Lower leg skin (tissue), 4 donors: ENCODE measurements at regions not wholly inside any gene's neighbourhood (a gene's known extent, or its start where the extent isn't known, plus 50 kb on each side); places are given as distances from the start of the nearest gene placed in this dataset.

Experiments used
- DNase-seq, 2 donors: peaks; one replicate each; pipeline ENCODE4 v3.0.0-alpha.2; 2019; ENCODE audit warnings: low spot score in 2 of 2
- H3K4me3 ChIP-seq: fragments of 200-600 bp; sonication (generic); 2 replicates; pipeline ENCODE4 v1.5.1; 2017; ENCODE audit warnings: mild to moderate bottlenecking, low read depth; ENCODE audit not compliant: poor library complexity, severe bottlenecking
- POLR2A ChIP-seq, 2 donors: fragments of 450-650 bp; IDR thresholded peaks; one replicate each; pipeline ENCODE4 v1.6.1; 2016 to 2017; ENCODE audit warnings: antibody characterized with exemption in 2 of 2, mild to moderate bottlenecking in 1 of 2, moderate library complexity in 1 of 2
- WGBS, 2 donors: methylation state at CpG; one replicate each; pipeline ENCODE4 v1.1.5; 2018; 5-methylcytosine and 5-hydroxymethylcytosine counted together
- intact Hi-C: fragments of 100-400 bp; cut with DNase I; formaldehyde crosslinking; loops from one replicate; pipeline ENCODE4 v1.15.0; 2023; ENCODE audit warnings: low total_unique reads
- TF ChIP-seq, protein P1 (sequence below), 3 donors: fragments of 450-650 bp; IDR thresholded peaks; one replicate each; pipeline ENCODE4 v1.5.1; 2016; ENCODE audit warnings: antibody characterized with exemption in 3 of 3, mild to moderate bottlenecking in 3 of 3, moderate library complexity in 2 of 3

DNA sequence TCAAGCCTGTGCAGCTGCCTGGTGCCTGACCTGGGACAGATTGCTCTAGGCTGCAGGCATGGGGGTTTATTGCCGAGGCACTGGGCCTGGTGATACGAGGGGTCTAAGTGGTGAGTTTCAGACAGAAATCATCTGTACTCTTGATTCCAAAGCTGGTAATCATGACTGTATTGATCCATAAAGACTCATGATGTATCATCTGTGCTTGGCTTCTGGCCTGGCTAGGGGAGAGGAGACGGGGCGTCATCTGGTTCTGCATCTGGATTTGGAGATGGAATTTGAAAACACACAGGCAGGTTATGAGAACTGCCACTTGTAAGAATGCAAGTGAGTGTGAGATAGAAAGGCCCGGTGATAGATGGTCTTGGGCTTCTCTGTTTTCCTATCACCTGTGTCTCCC lies 337.4 kb upstream of the C2CD4B start:
- 97 to 98% methylated on average over 5 of the region's 5 CpGs for WGBS, 2 donors
- no peak for TF ChIP-seq POLR2A (IDR thresholded peaks at IDR 0.05)
- TF ChIP-seq, protein P1, sequence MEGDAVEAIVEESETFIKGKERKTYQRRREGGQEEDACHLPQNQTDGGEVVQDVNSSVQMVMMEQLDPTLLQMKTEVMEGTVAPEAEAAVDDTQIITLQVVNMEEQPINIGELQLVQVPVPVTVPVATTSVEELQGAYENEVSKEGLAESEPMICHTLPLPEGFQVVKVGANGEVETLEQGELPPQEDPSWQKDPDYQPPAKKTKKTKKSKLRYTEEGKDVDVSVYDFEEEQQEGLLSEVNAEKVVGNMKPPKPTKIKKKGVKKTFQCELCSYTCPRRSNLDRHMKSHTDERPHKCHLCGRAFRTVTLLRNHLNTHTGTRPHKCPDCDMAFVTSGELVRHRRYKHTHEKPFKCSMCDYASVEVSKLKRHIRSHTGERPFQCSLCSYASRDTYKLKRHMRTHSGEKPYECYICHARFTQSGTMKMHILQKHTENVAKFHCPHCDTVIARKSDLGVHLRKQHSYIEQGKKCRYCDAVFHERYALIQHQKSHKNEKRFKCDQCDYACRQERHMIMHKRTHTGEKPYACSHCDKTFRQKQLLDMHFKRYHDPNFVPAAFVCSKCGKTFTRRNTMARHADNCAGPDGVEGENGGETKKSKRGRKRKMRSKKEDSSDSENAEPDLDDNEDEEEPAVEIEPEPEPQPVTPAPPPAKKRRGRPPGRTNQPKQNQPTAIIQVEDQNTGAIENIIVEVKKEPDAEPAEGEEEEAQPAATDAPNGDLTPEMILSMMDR (IDR thresholded peaks at IDR 0.05): no peak
- intact Hi-C loops: no loop called here
- H3K4me3 ChIP-seq: no peak overlapping the region
- DNase-seq: no peak

DNA sequence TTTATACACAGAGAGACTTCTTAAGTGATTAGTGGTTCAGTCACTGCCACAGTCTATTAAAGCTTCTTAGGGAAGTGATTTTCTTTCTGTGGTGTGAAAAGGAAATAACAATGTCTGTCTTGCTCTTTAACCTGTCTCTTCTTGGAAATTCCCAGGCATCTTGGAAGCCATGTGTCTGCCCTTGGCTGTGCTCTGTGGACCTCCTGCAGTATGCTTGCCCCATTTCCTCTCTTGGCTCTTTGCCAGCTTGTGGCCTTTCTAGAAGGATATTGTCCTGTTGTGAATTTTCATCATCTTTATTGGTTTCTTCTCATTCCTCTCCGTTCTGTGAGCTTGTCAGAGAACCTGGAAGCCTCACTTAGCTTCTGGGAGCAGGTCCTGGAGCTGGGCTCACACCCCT lies 338.4 kb upstream of the C2CD4B start:
- no peak for TF ChIP-seq POLR2A (IDR thresholded peaks at IDR 0.05)
- TF ChIP-seq, protein P1 (IDR thresholded peaks at IDR 0.05): no peak
- H3K4me3 ChIP-seq: no peak overlapping the region
- no peak for DNase-seq
- WGBS, 2 donors: 64 to 67% methylated on average over 1 of the region's 1 CpG
- intact Hi-C loops: no loop called here

DNA sequence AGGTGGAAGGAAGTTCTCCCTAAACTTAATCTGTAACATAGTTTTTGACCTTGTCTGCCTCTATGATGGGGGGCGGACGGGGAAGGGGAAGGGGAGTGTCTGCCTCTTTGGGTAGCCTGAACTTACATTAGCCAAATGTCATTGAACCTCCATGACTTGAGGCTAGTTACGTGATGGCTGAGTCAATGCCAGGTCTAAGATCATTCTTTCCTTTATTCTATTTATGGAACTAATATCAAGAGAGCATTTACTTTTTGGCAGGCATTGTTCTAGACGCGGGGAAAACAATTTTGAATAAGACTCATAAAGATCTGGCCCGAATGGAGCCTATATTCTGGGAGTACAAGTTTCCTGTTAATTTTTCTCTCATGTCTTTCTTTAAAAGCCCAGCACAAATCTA lies 340.7 kb upstream of the C2CD4B start:
- no peak for DNase-seq
- TF ChIP-seq, protein P1 (IDR thresholded peaks at IDR 0.05): no peak
- no peak for TF ChIP-seq POLR2A (IDR thresholded peaks at IDR 0.05)
- WGBS, 2 donors: 33 to 34% methylated on average over 6 of the region's 6 CpGs
- no peak overlapping the region for H3K4me3 ChIP-seq
- intact Hi-C loops: no loop called here

DNA sequence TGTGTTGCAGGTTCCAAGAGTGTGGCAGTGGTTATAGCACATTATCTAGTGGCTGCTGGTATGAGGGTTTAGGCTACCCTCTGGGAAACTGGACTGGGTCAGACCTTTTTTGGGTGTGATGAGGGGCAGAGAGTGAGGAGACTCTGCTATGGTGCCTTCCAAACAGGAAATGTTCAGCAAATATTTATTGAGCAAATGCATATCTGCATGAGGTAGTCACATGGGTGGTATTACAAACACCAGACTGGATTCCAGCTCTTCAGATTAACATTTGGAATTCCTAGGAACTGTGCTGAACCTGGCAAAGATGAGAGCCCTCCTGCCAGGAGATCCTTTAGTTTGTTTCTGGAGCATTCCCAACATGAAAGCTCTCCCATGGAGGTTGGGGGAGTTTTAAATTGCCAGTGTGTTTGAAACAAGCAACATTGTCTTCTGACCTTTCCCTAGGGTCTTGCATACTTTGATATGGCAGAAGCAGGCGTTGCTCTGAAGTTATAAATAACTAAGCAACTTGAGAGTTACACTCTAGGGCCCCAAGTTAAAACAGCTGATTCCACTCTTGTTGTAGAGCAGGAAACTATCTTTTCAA lies 341.2 kb upstream of the C2CD4B start:
- 17 to 38% methylated on average over 1 of the region's 1 CpG for WGBS, 2 donors
- DNase-seq: peak in 1 of 2 donors; percentile 17
- no peak for TF ChIP-seq POLR2A (IDR thresholded peaks at IDR 0.05)
- TF ChIP-seq, protein P1 (IDR thresholded peaks at IDR 0.05): no peak
- no peak overlapping the region for H3K4me3 ChIP-seq
- intact Hi-C loops: no loop called here

DNA sequence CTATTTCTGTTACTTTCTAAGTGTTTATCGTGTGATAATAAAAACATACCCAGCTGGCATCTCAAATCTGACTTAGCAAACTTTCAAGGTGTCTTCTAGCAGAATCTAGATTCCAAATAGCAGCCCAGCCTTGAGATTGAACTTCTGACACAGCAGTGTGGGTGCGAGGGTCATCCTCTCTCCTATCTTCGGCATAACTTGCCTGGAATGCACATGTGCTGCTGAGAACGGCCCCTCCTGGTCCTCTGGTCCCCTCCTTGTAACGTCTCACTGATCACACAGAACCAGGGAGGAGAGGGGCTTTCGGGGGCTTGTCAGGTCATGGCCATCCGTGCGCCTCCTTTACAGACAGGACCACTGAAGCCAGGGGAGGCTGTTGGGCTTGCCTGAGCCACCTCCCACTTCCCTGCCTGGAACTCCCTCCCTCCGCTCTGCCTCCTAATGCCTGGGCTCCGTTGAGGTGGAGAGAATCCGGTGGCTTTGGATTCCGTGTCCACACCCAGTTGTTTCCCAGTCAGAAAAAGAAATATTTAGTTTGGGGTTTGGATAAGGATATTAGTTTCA lies 344.4 kb upstream of the C2CD4B start:
- TF ChIP-seq, protein P1 (IDR thresholded peaks at IDR 0.05): no peak
- TF ChIP-seq POLR2A (IDR thresholded peaks at IDR 0.05): no peak
- H3K4me3 ChIP-seq: no peak overlapping the region
- WGBS, 2 donors: 87 to 95% methylated on average over 12 of the region's 12 CpGs
- intact Hi-C loops: no loop called here
- no peak for DNase-seq

DNA sequence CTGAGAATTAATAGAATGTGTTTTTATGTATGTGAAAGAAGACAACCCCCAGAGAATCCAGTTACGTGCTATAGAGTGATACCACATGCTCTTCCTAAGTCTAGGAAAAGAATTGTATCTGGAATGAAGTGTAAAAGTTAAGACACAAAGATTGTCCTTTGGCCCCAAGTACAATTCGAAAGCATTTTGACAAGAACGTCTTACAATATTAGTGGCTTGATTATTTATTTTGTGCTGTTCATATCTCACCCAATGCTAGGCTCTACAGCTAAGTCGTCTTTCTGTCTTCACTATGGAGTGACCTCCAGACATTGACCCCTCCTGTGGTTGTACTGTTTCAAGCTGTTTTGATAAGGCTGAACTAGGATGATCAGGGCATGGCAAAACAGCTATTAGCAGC lies 345.7 kb upstream of the C2CD4B start:
- intact Hi-C loops: no loop called here
- no peak overlapping the region for H3K4me3 ChIP-seq
- no peak for DNase-seq
- TF ChIP-seq, protein P1 (IDR thresholded peaks at IDR 0.05): no peak
- TF ChIP-seq POLR2A (IDR thresholded peaks at IDR 0.05): no peak
- WGBS, 2 donors: 92 to 96% methylated on average over 4 of the region's 4 CpGs
